ENCODE measurements at regions not wholly inside any gene's neighbourhood (a gene's known extent, or its start where the extent isn't known, plus 50 kb on each side); places are given as distances from the start of the nearest gene placed in this dataset.

- Mint-ChIP-seq H3K36me3 (ENCODE audit: insufficient read depth, unreplicated experiment) (no peaks in the 10 kb centered on the region), H3K4me1 (ENCODE audit: low read depth, unreplicated experiment) (no peaks in the 10 kb centered on the region), H3K27ac (ENCODE audit: unreplicated experiment) (no peak overlapping the region), H3K4me3 (ENCODE audit: unreplicated experiment) (no peak overlapping the region), H3K27me3 (ENCODE audit: insufficient read depth, unreplicated experiment) (peaks cover 4% of the 10 kb centered on the region), H3K9me3 (ENCODE audit: unreplicated experiment) (no peaks in the 10 kb centered on the region)
- POLR2A ChIA-PET, result no interaction called here
- DNase-seq, result no peak
- TF ChIP-seq, protein P1, sequence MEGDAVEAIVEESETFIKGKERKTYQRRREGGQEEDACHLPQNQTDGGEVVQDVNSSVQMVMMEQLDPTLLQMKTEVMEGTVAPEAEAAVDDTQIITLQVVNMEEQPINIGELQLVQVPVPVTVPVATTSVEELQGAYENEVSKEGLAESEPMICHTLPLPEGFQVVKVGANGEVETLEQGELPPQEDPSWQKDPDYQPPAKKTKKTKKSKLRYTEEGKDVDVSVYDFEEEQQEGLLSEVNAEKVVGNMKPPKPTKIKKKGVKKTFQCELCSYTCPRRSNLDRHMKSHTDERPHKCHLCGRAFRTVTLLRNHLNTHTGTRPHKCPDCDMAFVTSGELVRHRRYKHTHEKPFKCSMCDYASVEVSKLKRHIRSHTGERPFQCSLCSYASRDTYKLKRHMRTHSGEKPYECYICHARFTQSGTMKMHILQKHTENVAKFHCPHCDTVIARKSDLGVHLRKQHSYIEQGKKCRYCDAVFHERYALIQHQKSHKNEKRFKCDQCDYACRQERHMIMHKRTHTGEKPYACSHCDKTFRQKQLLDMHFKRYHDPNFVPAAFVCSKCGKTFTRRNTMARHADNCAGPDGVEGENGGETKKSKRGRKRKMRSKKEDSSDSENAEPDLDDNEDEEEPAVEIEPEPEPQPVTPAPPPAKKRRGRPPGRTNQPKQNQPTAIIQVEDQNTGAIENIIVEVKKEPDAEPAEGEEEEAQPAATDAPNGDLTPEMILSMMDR (IDR thresholded peaks at IDR 0.05; ENCODE audit: insufficient read depth in 1 of 2, low read depth in 1 of 2, low read length in 1 of 2, severe bottlenecking in 1 of 2, unreplicated experiment in 1 of 2), result no peak
- BruUV-seq (replicated peaks), result no TSS peak
- CTCF ChIA-PET, result no interaction called here
- H3K9me3 ChIP-seq, result no peaks in the 10 kb centered on the region
- H3K27me3 ChIP-seq (replicated peaks; ENCODE audit: control insufficient read depth, insufficient read depth, low read length), result no peaks in the 10 kb centered on the region; the same call in 1 of the 2 replicates
- H3K36me3 ChIP-seq (ENCODE audit: control insufficient read depth, insufficient read depth, low read length), result no peaks in the 10 kb centered on the region
- no peak overlapping the region for H3K4me3 ChIP-seq (ENCODE audit: low read depth, low read length)
- intact Hi-C loops (cut with micrococcal nuclease; ENCODE audit: unreplicated experiment), result no loop called here
- H3K4me1 ChIP-seq, result no peaks in the 10 kb centered on the region
These were observed 83.5 kb upstream of the TNRC6A start for GRCh38 chr16:24645739-24646645.

DNA sequence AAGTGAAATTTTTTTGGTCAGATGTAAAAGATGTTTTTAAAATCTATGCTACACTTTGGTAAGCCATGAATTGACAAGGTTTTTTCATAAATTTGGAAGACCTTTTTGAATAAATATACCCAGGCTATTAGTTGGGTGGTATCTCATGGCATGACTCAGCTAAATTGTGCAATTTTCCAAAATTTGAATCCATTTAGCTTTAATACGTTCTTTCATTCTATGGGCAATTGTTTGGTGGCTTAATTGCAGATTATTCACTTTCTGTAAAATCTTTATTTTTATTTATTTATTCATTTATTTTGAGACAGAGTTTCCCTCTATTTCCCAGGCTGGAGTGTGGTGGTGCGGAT, 82.8 kb upstream of the TNRC6A start:
- CTCF ChIA-PET, result no interaction called here
- Histone ChIP-seq H3K36me3 (ENCODE audit: control insufficient read depth, insufficient read depth, low read length) (no peaks in the 10 kb centered on the region), H3K4me1 (no peaks in the 10 kb centered on the region), H3K27me3 (replicated peaks; ENCODE audit: control insufficient read depth, insufficient read depth, low read length) (no peaks in the 10 kb centered on the region; the same call in 1 of the 2 replicates), H3K9me3 (no peaks in the 10 kb centered on the region), H3K4me3 (ENCODE audit: low read depth, low read length) (no peak overlapping the region)
- POLR2A ChIA-PET, result no interaction called here
- BruUV-seq (replicated peaks), result no TSS peak
- H3K36me3 Mint-ChIP-seq (ENCODE audit: insufficient read depth, unreplicated experiment), result no peaks in the 10 kb centered on the region
- H3K27ac Mint-ChIP-seq (ENCODE audit: unreplicated experiment), result no peak overlapping the region
- no peak overlapping the region for H3K4me3 Mint-ChIP-seq (ENCODE audit: unreplicated experiment)
- intact Hi-C loops (cut with micrococcal nuclease; ENCODE audit: unreplicated experiment), result no loop called here
- H3K27me3 Mint-ChIP-seq (ENCODE audit: insufficient read depth, unreplicated experiment), result peaks cover 4% of the 10 kb centered on the region
- no peaks in the 10 kb centered on the region for H3K4me1 Mint-ChIP-seq (ENCODE audit: low read depth, unreplicated experiment)
- no peaks in the 10 kb centered on the region for H3K9me3 Mint-ChIP-seq (ENCODE audit: unreplicated experiment)
- DNase-seq, result no peak
- TF ChIP-seq, protein P1 (IDR thresholded peaks at IDR 0.05; ENCODE audit: insufficient read depth in 1 of 2, low read depth in 1 of 2, low read length in 1 of 2, severe bottlenecking in 1 of 2, unreplicated experiment in 1 of 2), result no peak

- H3K36me3 Mint-ChIP-seq (ENCODE audit: insufficient read depth, unreplicated experiment), result no peaks in the 10 kb centered on the region
- POLR2A ChIA-PET, result no interaction called here
- Histone ChIP-seq H3K4me1 (no peaks in the 10 kb centered on the region), H3K36me3 (ENCODE audit: control insufficient read depth, insufficient read depth, low read length) (no peaks in the 10 kb centered on the region), H3K4me3 (ENCODE audit: low read depth, low read length) (no peak overlapping the region), H3K27me3 (replicated peaks; ENCODE audit: control insufficient read depth, insufficient read depth, low read length) (no peaks in the 10 kb centered on the region), H3K9me3 (no peaks in the 10 kb centered on the region)
- H3K4me1 Mint-ChIP-seq (ENCODE audit: low read depth, unreplicated experiment), result no peaks in the 10 kb centered on the region
- BruUV-seq (replicated peaks), result no TSS peak
- TF ChIP-seq, protein P1 (IDR thresholded peaks at IDR 0.05; ENCODE audit: insufficient read depth in 1 of 2, low read depth in 1 of 2, low read length in 1 of 2, severe bottlenecking in 1 of 2, unreplicated experiment in 1 of 2), result no peak
- H3K27ac Mint-ChIP-seq (ENCODE audit: unreplicated experiment), result no peak overlapping the region
- H3K27me3 Mint-ChIP-seq (ENCODE audit: insufficient read depth, unreplicated experiment), result peaks cover 6% of the 10 kb centered on the region
- CTCF ChIA-PET, result no interaction called here
- no peaks in the 10 kb centered on the region for H3K9me3 Mint-ChIP-seq (ENCODE audit: unreplicated experiment)
- intact Hi-C loops (cut with micrococcal nuclease; ENCODE audit: unreplicated experiment), result no loop called here
- no peak overlapping the region for H3K4me3 Mint-ChIP-seq (ENCODE audit: unreplicated experiment)
- DNase-seq, result no peak
These were observed 77.2 kb upstream of the TNRC6A start for GRCh38 chr16:24652209-24652712.
